NB4 (cell line): ENCODE measurements at regions not wholly inside any gene's neighbourhood (a gene's known extent, or its start where the extent isn't known, plus 50 kb on each side); places are given as distances from the start of the nearest gene placed in this dataset.

Experiments used
- DNase-seq: peaks from one replicate; pipeline ENCODE4 v3.0.0; 2010; ENCODE audit warnings: low read depth
- H3K4me3 ChIP-seq: one replicate; pipeline ENCODE4 v1.5.1; 2011; ENCODE audit warnings: mild to moderate bottlenecking, low read depth, low read length, moderate library complexity
- CTCF ChIP-seq: IDR thresholded peaks from one replicate; pipeline ENCODE4 v1.5.1; 2012; ENCODE audit warnings: low read depth, low read length
- MAX ChIP-seq: IDR thresholded peaks from 2 replicates; pipeline ENCODE4 v1.6.1; 2011; ENCODE audit warnings: low read depth, low read length
- MYC ChIP-seq: IDR thresholded peaks from 2 replicates; pipeline ENCODE4 v1.6.1; 2011; ENCODE audit warnings: low read depth, low read length
- POLR2A ChIP-seq: IDR thresholded peaks from 2 replicates; pipeline ENCODE4 v1.6.1; 2011; ENCODE audit warnings: mild to moderate bottlenecking; ENCODE audit not compliant: insufficient read length; ENCODE audit errors: extremely low read depth

GRCh38 chr1:234748066-234748465 is 138.1 kb upstream of the IRF2BP2 start:
- no peak for TF ChIP-seq MAX
- TF ChIP-seq MYC, result no peak
- TF ChIP-seq CTCF, result no peak
- TF ChIP-seq POLR2A, result no peak

GRCh38 chr1:234746798-234747196 is 136.8 kb upstream of the IRF2BP2 start:
- H3K4me3 ChIP-seq, result no peak overlapping the region
- TF ChIP-seq CTCF (no peak), MAX (no peak), POLR2A (no peak), MYC (no peak)
- no peak for DNase-seq

More at GRCh38 chr1:234748066-234748465, 138.1 kb upstream of the IRF2BP2 start:
- no peak for DNase-seq
- H3K4me3 ChIP-seq, result no peak overlapping the region

- H3K4me3 ChIP-seq, result no peak overlapping the region
- no peak for TF ChIP-seq MYC
- TF ChIP-seq MAX, result no peak
- TF ChIP-seq CTCF, result no peak
- TF ChIP-seq POLR2A, result no peak
- DNase-seq, result peak; percentile 84
Measured at GRCh38 chr1:234745844-234746797, 136.1 kb upstream of the IRF2BP2 start.

- TF ChIP-seq POLR2A, result no peak
- TF ChIP-seq MYC, result no peak
- no peak for TF ChIP-seq CTCF
- no peak for TF ChIP-seq MAX
- no peak for DNase-seq
- H3K4me3 ChIP-seq, result no peak overlapping the region
Measured at GRCh38 chr1:234745276-234745675, 135.3 kb upstream of the IRF2BP2 start.

- TF ChIP-seq CTCF, result no peak
- no peak for TF ChIP-seq POLR2A
- TF ChIP-seq MYC, result no peak
- no peak for TF ChIP-seq MAX
- no peak for DNase-seq
Measured at GRCh38 chr1:234743791-234744611, 134.0 kb upstream of the IRF2BP2 start.

More at GRCh38 chr1:234743791-234744611, 134.0 kb upstream of the IRF2BP2 start:
- no peak overlapping the region for H3K4me3 ChIP-seq
